ENCODE measurements at regions not wholly inside any gene's neighbourhood (a gene's known extent, or its start where the extent isn't known, plus 50 kb on each side); places are given as distances from the start of the nearest gene placed in this dataset.
A peak's percentile ranks its signal among the peaks of the same experiment; 100 is the strongest.
"Not testable (repeated sequence)": the region's sequence is repeated elsewhere in the genome, so short reads cannot be mapped to it uniquely, and the experiment has no call there.

DNA sequence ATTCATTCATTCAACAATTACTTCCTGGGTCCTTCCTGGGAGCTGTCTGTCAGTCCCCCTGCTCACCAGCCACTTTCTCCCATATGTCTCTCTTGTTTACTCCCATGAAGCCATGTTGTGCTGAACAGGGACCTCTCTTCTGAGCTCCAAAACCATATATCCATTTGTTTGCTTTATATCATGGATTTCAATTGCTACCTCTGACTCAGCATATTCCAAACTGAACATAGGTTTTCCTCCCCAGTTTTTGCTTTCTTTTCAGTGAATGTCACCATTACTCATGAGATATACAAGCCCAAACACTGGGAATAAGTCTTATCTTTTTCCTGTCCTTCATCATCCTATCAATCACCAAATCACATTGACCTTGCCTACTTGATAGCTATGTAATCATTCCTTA lies 152.5 kb upstream of the P2RY1 start:
- H3K4me1 ChIP-seq (ENCODE audit: insufficient read depth, low read length): no peaks in the 10 kb centered on the region
- H3K27me3 Mint-ChIP-seq: peaks cover 0 to 4% of the 10 kb centered on the region in 2 donors
- intact Hi-C loops (cut with micrococcal nuclease): no loop called here
- H3K9me3 ChIP-seq (ENCODE audit: control insufficient read depth in 1 of 2, low read length in 2 of 2): no peaks in the 10 kb centered on the region
- H3K4me3 Mint-ChIP-seq: no peak overlapping the region
- H3K4me3 ChIP-seq (ENCODE audit: low read length in 2 of 2): no peak overlapping the region
- H3K36me3 Mint-ChIP-seq: no peaks in the 10 kb centered on the region
- H3K4me1 Mint-ChIP-seq: no peaks in the 10 kb centered on the region
- DNase-seq: no peak
- no peaks in the 10 kb centered on the region for H3K36me3 ChIP-seq (ENCODE audit: insufficient read depth, low read length)
- peaks cover 0 to 4% (median 0%) of the 10 kb centered on the region in 8 donors for H3K9me3 Mint-ChIP-seq
- CTCF ChIA-PET (ENCODE audit: partially characterized antibody): no interaction called here
- H3K27me3 ChIP-seq (ENCODE audit: insufficient read depth, low read length): no peaks in the 10 kb centered on the region
- POLR2A ChIA-PET (ENCODE audit: partially characterized antibody): no interaction called here
- H3K27ac ChIP-seq (ENCODE audit: low read depth, low read length): no peak overlapping the region
- no peak overlapping the region for H3K27ac Mint-ChIP-seq

DNA sequence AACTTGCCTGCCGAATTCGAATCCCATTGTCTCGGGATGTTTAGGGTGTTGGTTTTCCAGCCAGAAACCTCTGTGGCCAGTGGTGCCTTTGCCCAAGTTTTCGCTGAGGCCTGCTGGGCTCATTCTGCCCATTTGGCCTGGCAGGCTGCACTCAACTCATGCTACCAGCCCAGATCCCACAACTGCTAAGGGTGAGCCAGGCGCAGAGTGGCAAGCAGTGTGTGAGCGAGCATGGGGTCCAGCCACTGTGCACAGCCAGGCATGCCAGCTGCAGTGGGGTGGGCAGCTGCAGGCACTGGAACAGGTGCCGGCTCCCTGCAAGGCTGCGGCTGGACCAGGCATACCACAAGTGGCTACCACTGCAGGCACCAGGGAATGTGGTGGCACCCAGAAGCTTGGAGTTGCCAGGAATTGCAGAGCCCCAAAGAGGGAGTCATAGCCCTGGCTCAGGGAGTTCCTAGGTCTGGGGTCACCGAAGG lies 151.4 kb upstream of the P2RY1 start:
- intact Hi-C loops (cut with micrococcal nuclease): no loop called here
- H3K27me3 Mint-ChIP-seq: peaks cover 0 to 4% of the 10 kb centered on the region in 2 donors

DNA sequence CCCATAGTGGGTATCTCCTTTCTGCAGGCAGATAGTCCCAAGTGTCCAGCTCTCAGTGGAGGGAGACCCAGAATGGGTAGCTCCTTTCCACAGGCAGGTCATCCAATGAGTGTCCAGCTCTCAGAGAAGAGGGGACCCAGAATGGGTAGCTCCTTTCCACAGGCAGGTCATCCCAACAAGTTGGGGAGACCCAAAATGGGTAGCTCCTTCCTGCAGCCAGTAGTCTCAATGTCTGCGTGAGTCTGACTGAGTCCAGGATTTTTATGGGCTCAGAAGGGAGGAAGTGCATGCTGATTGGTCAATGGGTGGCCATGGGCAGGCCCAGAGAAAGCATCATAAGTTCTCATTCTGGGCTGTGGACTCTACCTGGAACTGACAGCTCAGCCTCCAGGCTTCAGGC lies 150.7 kb upstream of the P2RY1 start:
- Mint-ChIP-seq H3K4me3 (no peak overlapping the region), H3K27ac (no peak overlapping the region), H3K4me1 (no peaks in the 10 kb centered on the region), H3K36me3 (no peaks in the 10 kb centered on the region), H3K27me3 (peaks cover 0 to 4% of the 10 kb centered on the region in 2 donors), H3K9me3 (peaks cover 0 to 5% (median 0%) of the 10 kb centered on the region in 8 donors)
- no peaks in the 10 kb centered on the region for H3K4me1 ChIP-seq (ENCODE audit: insufficient read depth, low read length)
- ChIA-PET CTCF (ENCODE audit: partially characterized antibody) (no interaction called here), POLR2A (ENCODE audit: partially characterized antibody) (no interaction called here)
- no peaks in the 10 kb centered on the region for H3K9me3 ChIP-seq (ENCODE audit: control insufficient read depth in 1 of 2, low read length in 2 of 2)
- DNase-seq: no peak
- H3K27ac ChIP-seq (ENCODE audit: low read depth, low read length): no peak overlapping the region
- H3K36me3 ChIP-seq (ENCODE audit: insufficient read depth, low read length): no peaks in the 10 kb centered on the region
- no peak overlapping the region for H3K4me3 ChIP-seq (ENCODE audit: low read length in 2 of 2)
- intact Hi-C loops (cut with micrococcal nuclease): no loop called here
- H3K27me3 ChIP-seq (ENCODE audit: insufficient read depth, low read length): no peaks in the 10 kb centered on the region

More for the DNA sequence above, 151.4 kb upstream of the P2RY1 start:
- Histone ChIP-seq H3K4me1 (ENCODE audit: insufficient read depth, low read length) (no peaks in the 10 kb centered on the region), H3K36me3 (ENCODE audit: insufficient read depth, low read length) (no peaks in the 10 kb centered on the region), H3K9me3 (ENCODE audit: control insufficient read depth in 1 of 2, low read length in 2 of 2) (no peaks in the 10 kb centered on the region), H3K27ac (ENCODE audit: low read depth, low read length) (no peak overlapping the region), H3K4me3 (ENCODE audit: low read length in 2 of 2) (no peak overlapping the region), H3K27me3 (ENCODE audit: insufficient read depth, low read length) (no peaks in the 10 kb centered on the region)
- ChIA-PET POLR2A (ENCODE audit: partially characterized antibody) (no interaction called here), CTCF (ENCODE audit: partially characterized antibody) (no interaction called here)
- Mint-ChIP-seq H3K4me3 (no peak overlapping the region), H3K4me1 (no peaks in the 10 kb centered on the region), H3K27ac (no peak overlapping the region), H3K9me3 (peaks cover 0 to 4% (median 0%) of the 10 kb centered on the region in 8 donors), H3K36me3 (no peaks in the 10 kb centered on the region)
- DNase-seq: no peak

DNA sequence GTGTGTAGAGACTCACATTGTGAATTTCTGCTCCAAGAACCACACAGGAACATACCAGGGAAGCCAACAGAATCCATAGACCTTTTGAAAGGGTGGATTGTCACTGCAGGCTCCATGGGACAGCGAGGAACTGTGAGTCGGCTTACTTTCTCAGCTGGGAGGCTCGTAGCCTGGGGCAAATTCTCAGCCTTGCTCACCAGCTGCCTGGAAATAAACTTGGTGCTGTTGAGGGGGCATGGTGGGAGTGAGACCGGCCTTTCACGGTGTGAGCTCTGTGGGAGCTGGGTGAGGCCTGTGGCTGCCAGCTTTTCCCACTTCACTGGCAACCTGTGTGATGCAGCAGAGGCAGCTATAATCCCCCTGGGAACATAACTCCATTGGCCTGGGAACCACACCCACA lies 146.6 kb upstream of the P2RY1 start:
- no peaks in the 10 kb centered on the region for H3K36me3 Mint-ChIP-seq
- no peaks in the 10 kb centered on the region for H3K27me3 Mint-ChIP-seq
- POLR2A ChIA-PET (ENCODE audit: partially characterized antibody): no interaction called here
- no peaks in the 10 kb centered on the region for H3K4me1 ChIP-seq (ENCODE audit: insufficient read depth, low read length)
- no peaks in the 10 kb centered on the region for H3K27me3 ChIP-seq (ENCODE audit: insufficient read depth, low read length)
- peaks cover 0 to 4% (median 2%) of the 10 kb centered on the region in 8 donors for H3K9me3 Mint-ChIP-seq
- CTCF ChIA-PET (ENCODE audit: partially characterized antibody): no interaction called here
- no peak overlapping the region for H3K27ac Mint-ChIP-seq
- no peak overlapping the region for H3K4me3 ChIP-seq (ENCODE audit: low read length in 2 of 2)
- no peak overlapping the region for H3K4me3 Mint-ChIP-seq
- H3K4me1 Mint-ChIP-seq: no peaks in the 10 kb centered on the region
- intact Hi-C loops (cut with micrococcal nuclease): no loop called here
- H3K27ac ChIP-seq (ENCODE audit: low read depth, low read length): no peak overlapping the region
- DNase-seq: no peak
- no peaks in the 10 kb centered on the region for H3K9me3 ChIP-seq (ENCODE audit: control insufficient read depth in 1 of 2, low read length in 2 of 2)
- H3K36me3 ChIP-seq (ENCODE audit: insufficient read depth, low read length): no peaks in the 10 kb centered on the region

- H3K4me1 Mint-ChIP-seq; H3K27ac Mint-ChIP-seq; H3K27me3 Mint-ChIP-seq; intact Hi-C loops (cut with micrococcal nuclease); H3K36me3 Mint-ChIP-seq; H3K27me3 ChIP-seq (ENCODE audit: insufficient read depth, low read length); H3K4me3 ChIP-seq (ENCODE audit: low read length in 2 of 2); H3K4me1 ChIP-seq (ENCODE audit: insufficient read depth, low read length); H3K36me3 ChIP-seq (ENCODE audit: insufficient read depth, low read length); CTCF ChIA-PET (ENCODE audit: partially characterized antibody); POLR2A ChIA-PET (ENCODE audit: partially characterized antibody); DNase-seq; H3K9me3 ChIP-seq (ENCODE audit: control insufficient read depth in 1 of 2, low read length in 2 of 2); H3K27ac ChIP-seq (ENCODE audit: low read depth, low read length); H3K9me3 Mint-ChIP-seq; H3K4me3 Mint-ChIP-seq: not testable (repeated sequence)
Measured at GRCh38 chr3:152692326-152692725, 142.6 kb upstream of the P2RY1 start.

DNA sequence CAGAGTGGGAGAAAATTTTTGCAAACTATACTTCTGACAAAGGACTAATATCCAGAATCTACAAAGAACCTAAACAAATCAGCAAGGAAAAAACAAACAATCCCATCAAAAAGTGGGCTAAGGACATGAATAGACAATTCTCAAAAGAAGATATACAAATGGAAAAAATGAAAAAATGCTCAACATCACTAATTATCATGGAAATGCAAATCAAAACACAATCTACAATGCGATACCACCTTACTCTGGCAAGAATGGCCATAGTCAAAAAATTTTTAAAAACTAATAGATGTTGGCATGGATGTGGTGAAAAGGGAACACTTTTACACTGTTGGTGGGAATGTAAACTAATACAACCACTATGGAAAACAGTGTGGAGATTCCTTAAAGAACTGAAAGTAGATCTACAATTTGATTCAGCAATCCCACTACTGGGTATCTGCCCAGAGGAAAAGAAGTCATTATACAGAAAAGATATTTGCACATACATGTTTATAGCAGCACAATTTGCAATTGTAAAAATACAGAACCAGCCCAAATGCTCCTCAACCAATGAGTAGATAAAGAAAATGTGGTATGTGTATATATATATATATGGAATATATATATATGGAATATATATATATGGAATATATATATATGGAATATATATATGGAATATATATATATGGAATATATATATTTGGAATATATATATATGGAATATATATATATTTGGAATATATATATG lies 141.2 kb upstream of the P2RY1 start:
- H3K27me3 Mint-ChIP-seq; H3K4me3 Mint-ChIP-seq; H3K27ac ChIP-seq (ENCODE audit: low read depth, low read length); H3K9me3 Mint-ChIP-seq; H3K36me3 ChIP-seq (ENCODE audit: insufficient read depth, low read length); H3K27me3 ChIP-seq (ENCODE audit: insufficient read depth, low read length); H3K4me1 ChIP-seq (ENCODE audit: insufficient read depth, low read length); intact Hi-C loops (cut with micrococcal nuclease); CTCF ChIA-PET (ENCODE audit: partially characterized antibody); H3K4me3 ChIP-seq (ENCODE audit: low read length in 2 of 2); POLR2A ChIA-PET (ENCODE audit: partially characterized antibody); H3K9me3 ChIP-seq (ENCODE audit: control insufficient read depth in 1 of 2, low read length in 2 of 2); H3K4me1 Mint-ChIP-seq; H3K36me3 Mint-ChIP-seq: not testable (repeated sequence)
- DNase-seq: peak in 1 of 5 donors; percentile 3
- H3K27ac Mint-ChIP-seq: peak overlapping the region in 1 of 7 donors; percentile 1

DNA sequence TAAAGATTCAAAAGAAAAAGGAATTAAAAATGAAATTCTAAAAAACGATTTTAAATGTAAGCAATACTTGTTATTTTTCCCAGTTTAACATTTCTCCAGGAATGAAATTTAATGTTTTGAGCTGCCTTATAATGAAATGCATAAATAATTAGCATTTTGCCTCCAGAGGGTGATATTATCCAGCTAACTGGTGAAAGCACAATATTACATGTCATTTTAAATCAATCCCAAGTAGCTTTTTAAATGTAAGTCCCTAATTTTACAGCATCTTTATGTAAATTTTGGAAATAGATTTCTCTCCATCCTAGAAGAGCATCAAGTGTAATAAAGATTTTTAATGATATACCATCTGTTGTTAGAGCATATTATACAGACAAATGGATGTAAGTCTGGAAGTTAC lies 139.1 kb upstream of the P2RY1 start:
- Mint-ChIP-seq H3K36me3 (no peaks in the 10 kb centered on the region), H3K4me3 (no peak overlapping the region), H3K4me1 (no peaks in the 10 kb centered on the region), H3K27me3 (no peaks in the 10 kb centered on the region), H3K27ac (no peak overlapping the region), H3K9me3 (peaks cover 0 to 8% (median 0%) of the 10 kb centered on the region in 8 donors)
- intact Hi-C loops (cut with micrococcal nuclease): no loop called here
- CTCF ChIA-PET (ENCODE audit: partially characterized antibody): no interaction called here
- POLR2A ChIA-PET (ENCODE audit: partially characterized antibody): no interaction called here
- Histone ChIP-seq H3K36me3 (ENCODE audit: insufficient read depth, low read length) (no peaks in the 10 kb centered on the region), H3K27ac (ENCODE audit: low read depth, low read length) (no peak overlapping the region), H3K9me3 (ENCODE audit: control insufficient read depth in 1 of 2, low read length in 2 of 2) (no peaks in the 10 kb centered on the region), H3K4me1 (ENCODE audit: insufficient read depth, low read length) (no peaks in the 10 kb centered on the region), H3K27me3 (ENCODE audit: insufficient read depth, low read length) (no peaks in the 10 kb centered on the region), H3K4me3 (ENCODE audit: low read length in 2 of 2) (no peak overlapping the region)
- DNase-seq: no peak

DNA sequence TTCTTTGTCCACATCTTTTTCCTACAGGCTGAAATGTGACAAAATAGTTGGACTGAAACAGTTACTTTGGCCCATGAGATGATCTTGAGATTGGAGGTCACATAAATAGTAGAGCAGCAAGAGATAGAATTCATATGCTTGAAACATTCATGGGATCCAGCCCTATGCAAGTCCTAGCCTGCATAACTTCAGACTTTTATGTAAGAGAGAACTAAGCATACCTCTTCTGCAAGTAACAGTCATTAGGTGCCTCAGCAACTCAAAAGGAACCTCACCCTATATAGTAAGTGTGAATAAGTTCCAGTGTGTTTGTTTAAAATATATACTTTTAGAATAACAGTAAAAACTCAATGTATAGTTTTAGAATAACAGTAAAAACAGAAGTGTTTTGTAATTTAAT lies 138.0 kb upstream of the P2RY1 start:
- peaks cover 0 to 5% (median 0%) of the 10 kb centered on the region in 8 donors for H3K9me3 Mint-ChIP-seq
- POLR2A ChIA-PET (ENCODE audit: partially characterized antibody): no interaction called here
- DNase-seq: no peak

More for the DNA sequence above, 138.0 kb upstream of the P2RY1 start:
- Mint-ChIP-seq H3K36me3 (no peaks in the 10 kb centered on the region), H3K4me3 (no peak overlapping the region), H3K4me1 (no peaks in the 10 kb centered on the region), H3K27ac (no peak overlapping the region), H3K27me3 (peaks cover 0 to 3% of the 10 kb centered on the region in 2 donors)
- CTCF ChIA-PET (ENCODE audit: partially characterized antibody): no interaction called here
- H3K4me3 ChIP-seq (ENCODE audit: low read length in 2 of 2): no peak overlapping the region
- intact Hi-C loops (cut with micrococcal nuclease): no loop called here
- no peak overlapping the region for H3K27ac ChIP-seq (ENCODE audit: low read depth, low read length)
- H3K9me3 ChIP-seq (ENCODE audit: control insufficient read depth in 1 of 2, low read length in 2 of 2): no peaks in the 10 kb centered on the region
- H3K36me3 ChIP-seq (ENCODE audit: insufficient read depth, low read length): no peaks in the 10 kb centered on the region
- H3K4me1 ChIP-seq (ENCODE audit: insufficient read depth, low read length): no peaks in the 10 kb centered on the region
- no peaks in the 10 kb centered on the region for H3K27me3 ChIP-seq (ENCODE audit: insufficient read depth, low read length)

All from CD4-positive, alpha-beta memory T cell (primary cell).